Chondrocyte (in vitro differentiated cells): ENCODE measurements at regions not wholly inside any gene's neighbourhood (a gene's known extent, or its start where the extent isn't known, plus 50 kb on each side); places are given as distances from the start of the nearest gene placed in this dataset.
"Not testable (repeated sequence)": the region's sequence is repeated elsewhere in the genome, so short reads cannot be mapped to it uniquely, and the experiment has no call there.

Experiments used
- DNase-seq: peaks from one replicate; pipeline ENCODE4 v3.0.0; 2021; ENCODE audit warnings: mixed read lengths, low spot score
- H3K27ac Mint-ChIP-seq: one replicate; pipeline ENCODE4 v1.8.0; 2021; ENCODE audit warnings: mild to moderate bottlenecking, moderate library complexity, mixed read lengths; ENCODE audit not compliant: unreplicated experiment
- H3K27me3 Mint-ChIP-seq: 2 replicates; pipeline ENCODE4 v1.8.0; 2021; ENCODE audit warnings: low read depth, mixed read lengths
- H3K36me3 Mint-ChIP-seq: 2 replicates; pipeline ENCODE4 v1.8.0; 2021; ENCODE audit warnings: low read depth, mixed read lengths
- H3K4me1 Mint-ChIP-seq: 2 replicates; pipeline ENCODE4 v1.8.0; 2021; ENCODE audit warnings: low read depth, mild to moderate bottlenecking, mixed read lengths
- H3K4me3 Mint-ChIP-seq: one replicate; pipeline ENCODE4 v1.8.0; 2021; ENCODE audit warnings: mild to moderate bottlenecking, moderate library complexity, mixed read lengths; ENCODE audit not compliant: unreplicated experiment
- H3K9me3 Mint-ChIP-seq: 2 replicates; pipeline ENCODE4 v1.8.0; 2021; ENCODE audit warnings: low read depth, mixed read lengths
- CTCF ChIP-seq: fragments of 200-600 bp; sonication (generic); IDR thresholded peaks from 2 replicates; pipeline ENCODE4 v1.5.0; 2021; ENCODE audit warnings: antibody characterized with exemption, mild to moderate bottlenecking, moderate library complexity

- peaks cover 3% of the 10 kb centered on the region for H3K36me3 Mint-ChIP-seq
- H3K27me3 Mint-ChIP-seq, result no peaks in the 10 kb centered on the region
- H3K9me3 Mint-ChIP-seq, result peaks cover 8% of the 10 kb centered on the region
- H3K4me3 Mint-ChIP-seq, result no peak overlapping the region
- no peak overlapping the region for H3K27ac Mint-ChIP-seq
- H3K4me1 Mint-ChIP-seq, result peaks cover 48% of the 10 kb centered on the region
- TF ChIP-seq CTCF, result no peak
- DNase-seq, result no peak
Observed at GRCh38 chr15:75109736-75110130, 86.3 kb downstream of the PPCDC start.

GRCh38 chr15:75112278-75112847, 89.0 kb downstream of the PPCDC start:
- DNase-seq, result no peak
- Mint-ChIP-seq H3K27me3 (no peaks in the 10 kb centered on the region), H3K27ac (no peak overlapping the region), H3K4me1 (peaks cover 34% of the 10 kb centered on the region), H3K9me3 (peaks cover 8% of the 10 kb centered on the region), H3K4me3 (no peak overlapping the region), H3K36me3 (peaks cover 3% of the 10 kb centered on the region)
- no peak for TF ChIP-seq CTCF

- Mint-ChIP-seq H3K9me3 (peaks cover 12% of the 10 kb centered on the region), H3K36me3 (peaks cover 3% of the 10 kb centered on the region), H3K4me3 (no peak overlapping the region), H3K4me1 (peaks cover 30% of the 10 kb centered on the region), H3K27ac (no peak overlapping the region), H3K27me3 (no peaks in the 10 kb centered on the region)
- DNase-seq, result no peak
- TF ChIP-seq CTCF, result no peak
Observed at GRCh38 chr15:75112848-75113492, 88.7 kb upstream of the C15orf39 start.

- no peak for DNase-seq
- peaks cover 23% of the 10 kb centered on the region for H3K4me1 Mint-ChIP-seq
- peaks cover 18% of the 10 kb centered on the region for H3K9me3 Mint-ChIP-seq
- H3K4me3 Mint-ChIP-seq, result no peak overlapping the region
- no peak for TF ChIP-seq CTCF
- peaks cover 3% of the 10 kb centered on the region for H3K36me3 Mint-ChIP-seq
- no peaks in the 10 kb centered on the region for H3K27me3 Mint-ChIP-seq
- H3K27ac Mint-ChIP-seq, result no peak overlapping the region
Observed at GRCh38 chr15:75114327-75114726, 87.4 kb upstream of the C15orf39 start.

GRCh38 chr15:75114796-75115195, 86.9 kb upstream of the C15orf39 start:
- Mint-ChIP-seq H3K9me3 (peaks cover 18% of the 10 kb centered on the region), H3K36me3 (peaks cover 3% of the 10 kb centered on the region), H3K27me3 (no peaks in the 10 kb centered on the region), H3K27ac (no peak overlapping the region), H3K4me1 (peaks cover 20% of the 10 kb centered on the region), H3K4me3 (no peak overlapping the region)
- DNase-seq, result peak; percentile 37
- no peak for TF ChIP-seq CTCF

- Mint-ChIP-seq H3K4me1 (peaks cover 20% of the 10 kb centered on the region), H3K9me3 (peaks cover 18% of the 10 kb centered on the region)
- not testable (repeated sequence) for H3K36me3 Mint-ChIP-seq, H3K4me3 Mint-ChIP-seq, H3K27me3 Mint-ChIP-seq, H3K27ac Mint-ChIP-seq, DNase-seq
Observed at GRCh38 chr15:75115411-75115913, 86.2 kb upstream of the C15orf39 start.

GRCh38 chr15:75116143-75116542, 85.5 kb upstream of the C15orf39 start:
- H3K4me3 Mint-ChIP-seq, H3K36me3 Mint-ChIP-seq, H3K27me3 Mint-ChIP-seq, H3K27ac Mint-ChIP-seq, DNase-seq: not testable (repeated sequence)
- peaks cover 17% of the 10 kb centered on the region for H3K4me1 Mint-ChIP-seq
- peaks cover 18% of the 10 kb centered on the region for H3K9me3 Mint-ChIP-seq
